CD4-positive, alpha-beta T cell treated with Interferon gamma for 1 hour (primary cell): ENCODE measurements at regions not wholly inside any gene's neighbourhood (a gene's known extent, or its start where the extent isn't known, plus 50 kb on each side); places are given as distances from the start of the nearest gene placed in this dataset.

Source experiments
- DNase-seq: peaks from one replicate; pipeline ENCODE4 v3.0.0-alpha.2; 2020

DNA sequence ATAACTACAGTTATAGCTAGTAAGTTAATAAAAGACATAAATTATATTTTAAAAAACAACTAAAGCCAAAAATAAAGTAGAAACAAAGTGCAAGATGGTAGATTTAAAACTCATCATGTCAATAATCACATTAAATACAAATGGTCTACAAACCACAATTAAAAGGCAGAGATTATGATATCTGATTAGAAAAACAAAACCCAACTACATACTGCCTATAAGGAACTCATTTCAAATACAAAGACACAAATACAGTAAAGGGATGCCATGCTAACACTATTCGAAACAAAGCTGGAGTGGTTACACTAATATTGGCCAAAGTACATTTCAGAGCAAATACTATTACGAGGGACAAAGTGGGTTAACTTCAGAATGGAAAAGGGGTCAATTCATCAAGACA, 426.5 kb downstream of the SHQ1 start:
- DNase-seq, result no peak

DNA sequence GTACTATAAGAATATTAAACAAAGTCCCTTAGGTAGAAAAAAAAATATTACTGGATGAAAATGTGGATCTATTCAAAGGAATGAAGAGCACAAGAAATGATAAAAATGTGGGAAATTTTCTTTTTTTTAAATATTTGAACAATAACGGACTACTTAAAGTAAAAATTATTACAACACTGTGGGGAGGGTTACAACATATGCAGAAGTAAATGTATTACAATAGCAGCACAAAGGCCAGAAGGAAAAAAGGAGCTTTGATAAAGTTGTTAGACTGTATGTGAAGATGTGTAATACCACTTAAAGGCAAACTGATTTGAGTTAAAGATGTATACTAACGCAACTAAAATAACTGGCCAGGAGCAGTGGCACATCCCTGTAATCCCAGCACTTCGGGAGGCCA, 427.1 kb downstream of the SHQ1 start:
- DNase-seq, result no peak

DNA sequence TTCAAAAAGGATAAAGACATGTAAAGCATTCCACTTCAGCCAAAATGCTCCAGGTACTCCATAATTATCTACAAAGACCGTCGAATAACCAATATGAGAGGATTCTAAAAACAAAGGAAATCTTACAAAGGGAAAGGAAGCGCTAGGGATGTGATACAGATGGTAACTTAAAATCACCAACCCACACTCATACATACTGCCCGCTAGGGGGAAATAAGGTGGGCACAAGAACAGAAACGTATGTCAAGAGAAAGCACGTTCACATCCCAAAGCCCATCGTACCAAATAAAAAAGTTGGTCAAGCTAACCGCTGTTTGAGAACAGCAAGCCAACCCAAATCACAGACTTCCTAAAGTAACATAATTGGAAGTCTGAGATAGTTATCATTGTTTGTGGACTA, 429.4 kb downstream of the SHQ1 start:
- DNase-seq, result no peak

DNA sequence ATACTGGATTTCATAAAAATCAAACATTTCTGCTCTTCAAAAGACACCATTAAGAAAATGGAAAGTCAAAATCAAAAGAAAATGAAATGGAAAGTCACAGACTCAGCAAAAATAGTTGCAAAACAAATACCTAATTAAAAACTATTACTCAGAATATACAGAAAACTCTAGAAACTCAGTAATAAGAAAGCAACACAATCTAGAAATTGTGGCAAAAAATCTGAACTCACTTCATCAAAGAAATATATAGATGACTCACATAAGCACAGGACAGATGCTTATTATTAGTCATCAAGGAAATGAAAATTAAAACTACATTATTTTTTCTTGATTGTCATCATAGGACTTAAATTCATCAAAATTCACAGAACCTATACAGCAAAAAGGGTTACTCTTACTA, 430.0 kb downstream of the SHQ1 start:
- DNase-seq, result no peak

DNA sequence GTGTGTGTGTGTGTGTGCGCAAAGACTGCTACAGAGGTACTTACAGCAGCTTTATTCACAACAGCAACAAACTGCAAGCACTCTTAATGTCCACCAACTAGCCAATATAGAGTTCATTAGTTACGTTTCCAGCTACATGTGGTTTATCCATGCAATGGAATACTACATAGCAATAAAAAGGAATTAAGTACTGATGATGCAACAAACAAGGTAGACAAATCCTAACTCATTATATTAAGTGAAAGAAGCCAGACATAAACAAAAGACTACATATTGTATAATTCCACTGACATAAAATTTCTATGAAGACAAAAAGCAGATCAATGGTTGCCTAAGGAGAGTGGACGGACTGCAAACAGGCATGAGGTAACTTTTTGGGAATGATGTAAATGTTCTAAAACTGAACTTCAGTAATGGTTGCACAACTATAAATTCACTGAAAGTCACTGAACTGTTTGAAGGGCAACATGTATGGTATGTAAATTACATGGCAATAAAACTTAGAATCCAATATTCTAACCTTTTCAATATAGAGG, 433.7 kb downstream of the SHQ1 start:
- DNase-seq, result no peak

DNA sequence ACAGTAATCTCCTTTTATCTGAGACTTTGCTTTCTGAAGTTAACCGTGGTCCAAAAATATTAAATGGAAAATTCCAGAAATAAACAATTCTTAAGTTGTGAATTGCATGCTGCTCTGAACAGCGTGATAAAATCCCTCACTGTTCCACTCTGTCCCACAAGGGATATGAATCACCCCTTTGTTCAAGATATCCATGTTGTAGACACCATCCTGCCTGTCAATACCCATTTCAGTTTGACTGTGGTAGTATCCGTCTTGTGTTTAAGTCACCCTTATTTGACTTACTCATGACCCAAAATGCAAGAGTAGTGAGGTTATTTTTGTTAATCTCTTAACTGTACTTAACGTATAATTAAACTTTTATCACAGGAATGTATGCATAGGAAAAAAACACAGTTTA, 435.0 kb downstream of the SHQ1 start:
- DNase-seq, result no peak

DNA sequence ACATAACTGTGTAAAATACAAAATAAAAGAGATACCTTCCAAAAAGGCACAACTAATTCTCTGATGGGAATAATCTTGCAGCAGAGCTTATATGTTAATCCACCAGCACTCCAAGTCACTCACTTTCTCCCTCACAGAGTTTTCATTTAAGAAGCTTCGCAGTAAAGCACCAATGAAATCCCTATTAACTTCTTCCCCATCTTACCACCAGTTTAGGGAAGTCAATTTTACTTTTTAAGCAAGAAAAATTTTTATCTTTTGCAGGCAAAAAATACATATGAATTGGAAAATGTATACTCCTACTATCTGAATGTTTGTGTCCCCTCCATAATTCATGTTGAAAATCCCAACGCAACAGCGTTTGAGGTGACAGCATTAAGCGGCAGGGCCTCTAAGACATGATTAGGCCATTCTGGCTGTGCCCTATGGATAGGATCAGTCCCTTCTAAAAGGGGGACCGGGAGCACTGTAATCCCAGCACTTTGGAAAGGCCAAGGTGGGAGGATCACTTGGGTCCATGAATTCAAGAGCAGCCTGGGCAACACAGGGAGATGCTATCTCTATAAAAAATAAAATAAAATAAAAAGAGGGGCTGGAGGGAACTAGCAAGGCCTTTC, 435.8 kb downstream of the SHQ1 start:
- no peak for DNase-seq

DNA sequence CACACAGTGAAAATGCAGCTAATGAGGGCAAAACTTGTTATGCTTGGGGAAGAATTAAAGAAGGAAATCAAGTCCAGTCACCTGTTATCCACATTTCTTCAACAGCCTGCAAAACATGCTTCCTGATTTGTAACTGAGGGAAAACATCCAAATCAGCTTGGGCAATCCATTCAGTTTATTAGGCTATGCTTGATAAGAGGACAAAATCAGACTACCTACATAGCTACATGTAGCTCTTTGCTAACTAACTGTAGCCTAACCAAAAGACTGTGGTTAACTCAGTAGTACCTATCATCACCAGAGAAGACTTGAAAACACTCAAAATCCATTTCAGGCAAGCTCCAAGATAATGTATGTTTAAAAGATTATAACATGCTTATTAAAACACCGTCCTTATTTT, 436.4 kb downstream of the SHQ1 start:
- DNase-seq, result no peak

DNA sequence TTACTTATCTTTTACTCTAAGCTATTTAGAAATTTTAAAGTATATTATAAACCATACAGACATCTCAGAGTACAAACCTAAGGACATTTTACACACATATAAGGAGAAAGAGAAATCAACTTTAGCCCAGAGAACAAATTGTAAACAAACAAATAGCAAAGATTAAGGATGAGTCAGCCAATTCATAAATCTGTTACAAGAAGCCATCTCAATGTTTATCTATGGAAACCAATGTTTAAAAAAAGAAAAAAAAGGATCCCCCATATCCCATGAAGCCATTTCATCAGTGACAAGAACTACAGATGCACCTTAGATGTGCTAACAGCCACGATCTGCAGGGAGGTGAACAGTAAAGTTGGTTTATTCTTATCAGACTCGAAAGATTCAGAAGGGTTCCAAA, 437.1 kb downstream of the SHQ1 start:
- DNase-seq, result no peak

DNA sequence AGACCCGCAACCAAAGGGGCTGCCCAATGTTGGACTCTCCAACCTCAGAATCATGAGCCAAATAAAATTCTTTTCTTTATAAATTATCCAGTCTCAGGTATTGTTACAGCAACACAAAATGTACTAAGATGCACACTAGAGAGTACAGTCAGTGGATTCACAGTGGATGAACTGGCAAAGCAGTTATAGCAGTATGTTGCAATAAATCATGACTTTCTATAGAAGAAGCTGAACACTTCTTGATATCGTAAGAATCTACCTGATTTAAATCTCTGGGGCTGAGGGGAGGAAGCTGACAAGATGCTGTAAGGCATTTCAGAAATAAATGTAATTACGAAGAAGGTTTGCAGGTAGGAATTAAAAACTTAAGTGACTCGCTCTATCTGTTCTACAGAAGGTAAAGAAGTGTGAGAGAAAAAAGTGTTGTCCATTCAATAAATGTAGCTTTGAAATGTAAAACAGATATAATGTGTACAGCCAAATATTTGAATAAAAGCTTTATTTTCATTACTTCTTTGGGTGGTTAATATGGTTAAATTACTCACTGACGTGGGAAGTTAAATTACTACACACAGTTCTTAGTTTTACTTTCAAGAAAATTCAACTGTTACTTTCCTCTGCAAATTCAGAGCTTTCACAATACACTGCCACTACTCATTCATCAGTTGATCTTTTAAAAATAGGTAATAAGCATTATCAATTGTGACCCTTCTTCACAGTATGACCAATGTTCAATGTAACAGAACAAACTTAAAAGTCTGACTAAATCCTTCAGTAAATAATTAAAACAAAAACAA, 439.1 kb downstream of the SHQ1 start:
- DNase-seq, result no peak

DNA sequence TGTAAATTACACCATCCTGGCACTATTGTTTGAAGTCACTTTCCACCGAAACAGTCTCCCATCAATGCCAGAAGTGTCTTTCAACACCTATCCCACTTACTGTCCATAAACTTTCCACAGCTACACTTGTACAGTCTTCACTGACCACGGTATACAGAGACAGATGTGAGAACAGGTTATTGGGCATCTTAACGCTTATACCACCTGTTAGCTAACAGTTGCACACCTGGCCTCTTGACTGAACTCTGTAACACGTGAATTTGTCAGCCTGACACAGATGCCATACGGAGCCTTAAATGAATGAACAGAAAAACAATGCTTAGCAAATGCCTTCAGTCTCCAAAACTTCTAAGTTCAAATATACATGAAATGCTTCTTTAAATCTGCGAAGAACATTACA, 440.5 kb downstream of the SHQ1 start:
- DNase-seq, result no peak

DNA sequence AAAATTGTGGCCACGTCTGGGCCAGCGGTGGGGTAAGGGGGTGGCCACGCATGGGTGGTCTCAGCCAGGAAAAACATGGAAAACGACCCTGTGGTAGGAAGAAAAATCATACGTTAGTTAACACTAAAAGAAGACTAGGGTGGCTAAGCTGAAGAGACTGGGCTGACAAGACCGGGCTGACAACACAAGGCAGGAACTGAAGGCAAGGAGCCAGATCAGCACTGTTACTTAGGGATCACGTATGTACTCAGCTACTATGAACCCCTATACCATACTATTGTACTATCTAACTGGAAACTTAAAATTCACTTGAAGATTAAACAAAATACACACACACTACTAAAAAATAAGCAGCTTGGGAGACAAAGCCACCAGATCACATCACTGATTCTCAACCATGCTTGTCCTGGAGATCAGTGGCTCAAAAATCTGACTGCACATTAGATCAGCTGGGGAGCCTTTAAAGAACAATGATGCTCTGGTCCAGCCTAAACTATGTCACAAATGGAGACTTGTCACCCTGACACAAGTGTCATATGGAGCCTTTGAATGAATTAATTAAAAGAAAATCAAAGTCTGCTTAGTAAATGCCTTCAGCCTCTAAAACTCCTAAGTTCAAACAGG, 442.2 kb downstream of the SHQ1 start:
- no peak for DNase-seq

DNA sequence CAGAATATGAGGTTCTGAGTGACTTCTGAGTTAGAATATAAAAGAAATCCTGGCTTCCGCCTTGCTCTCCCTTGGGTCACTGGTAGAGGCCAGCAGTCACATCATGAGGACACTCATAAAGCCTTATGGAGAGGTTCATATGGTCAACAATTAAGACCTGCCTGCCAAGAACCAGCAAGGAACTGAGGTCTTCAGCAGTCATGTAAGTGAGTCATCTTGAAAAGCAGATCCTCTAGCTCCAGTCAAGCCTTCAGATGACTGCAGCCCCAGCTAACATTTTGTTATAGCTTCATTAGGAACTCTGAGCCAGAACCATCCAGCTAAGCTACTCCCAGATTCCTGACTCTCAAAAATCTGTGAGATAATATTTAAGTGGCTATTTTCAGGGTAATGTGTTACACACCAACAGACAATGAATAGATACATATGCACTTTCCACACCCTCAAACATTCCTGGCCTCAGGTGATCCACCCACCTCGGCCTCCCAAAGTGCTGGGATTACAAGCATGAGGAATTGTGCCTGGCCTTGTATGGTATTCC, 447.2 kb downstream of the SHQ1 start:
- DNase-seq, result no peak

DNA sequence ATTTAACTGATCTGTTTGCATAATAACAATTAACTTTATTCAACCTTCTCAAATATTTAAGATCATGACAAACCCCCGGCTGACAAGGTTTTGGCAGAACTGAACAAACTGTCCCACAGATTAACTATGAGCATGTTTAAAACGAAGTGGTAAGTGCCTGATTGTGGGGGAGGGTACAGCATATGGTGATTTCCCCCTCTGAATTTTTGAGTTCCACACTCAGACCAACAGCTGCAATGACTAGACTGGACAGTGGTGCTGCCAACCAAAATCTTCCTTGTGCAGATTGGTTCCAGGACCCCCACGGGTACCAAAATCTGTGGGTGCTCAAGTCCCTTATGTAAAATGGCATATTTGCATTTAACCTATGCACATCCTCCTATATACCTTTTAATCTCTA, 449.5 kb downstream of the SHQ1 start:
- DNase-seq, result no peak

DNA sequence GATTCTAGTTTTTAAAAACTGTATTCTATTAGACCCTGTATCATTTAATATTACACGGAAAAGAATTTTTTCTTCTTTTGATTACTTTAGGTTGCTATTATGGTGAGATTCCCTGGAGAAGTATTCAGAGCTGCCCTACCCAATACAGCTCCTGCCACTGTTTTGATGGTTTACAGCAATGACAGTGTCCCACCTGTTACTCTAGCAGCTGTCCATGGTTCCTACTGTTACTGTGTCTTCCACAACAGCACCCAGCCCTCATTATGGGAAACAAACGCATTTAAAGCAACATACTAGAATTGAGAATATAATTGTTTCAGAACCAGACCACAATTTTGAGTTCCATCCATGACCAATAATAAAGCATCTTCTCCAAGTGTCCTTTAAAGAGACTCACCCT, 450.7 kb downstream of the SHQ1 start:
- DNase-seq, result no peak

DNA sequence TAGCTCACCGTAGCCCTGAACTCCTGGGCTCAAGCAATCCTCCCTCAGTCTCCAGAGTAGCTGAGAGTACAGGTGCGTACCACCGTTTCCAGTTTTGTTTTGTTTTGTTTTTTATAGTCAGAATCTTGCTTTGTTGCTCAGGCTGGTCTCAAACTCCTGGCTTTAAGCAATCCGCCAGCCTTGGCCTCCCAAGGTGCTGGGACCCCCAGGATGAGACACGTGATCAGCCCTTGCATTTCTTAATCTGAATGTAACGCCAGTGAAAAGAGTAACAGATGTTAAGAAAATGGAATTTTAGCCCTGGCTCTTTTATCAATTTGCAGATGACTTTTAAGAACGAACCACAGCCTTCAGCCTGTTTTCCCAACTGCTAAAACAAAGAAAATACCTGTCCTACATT, 451.3 kb downstream of the SHQ1 start:
- DNase-seq, result no peak

DNA sequence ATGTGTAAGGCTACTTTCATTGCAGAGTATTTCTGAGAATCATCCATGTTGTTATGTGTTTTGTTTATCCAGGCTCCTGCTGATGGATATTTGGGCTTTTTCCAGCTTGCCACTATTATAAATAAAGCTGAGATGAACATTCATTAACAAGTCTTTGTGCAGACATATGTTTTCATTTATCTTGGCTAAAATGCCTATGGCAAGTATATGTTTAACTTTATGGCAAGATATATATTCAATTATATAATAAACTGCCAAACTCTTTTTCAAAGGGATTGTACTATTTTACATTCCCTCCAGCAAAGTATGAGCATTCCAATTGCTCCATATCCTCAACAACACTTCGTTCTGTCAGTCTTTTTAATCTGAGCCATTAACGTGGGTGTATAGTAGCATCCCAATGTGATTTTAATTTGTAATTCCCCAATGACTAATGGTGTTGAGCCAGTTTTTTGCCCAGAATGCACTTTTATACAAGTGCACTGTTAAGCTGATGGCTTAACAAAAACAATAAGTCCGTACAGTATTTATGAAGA, 452.4 kb downstream of the SHQ1 start:
- no peak for DNase-seq

DNA sequence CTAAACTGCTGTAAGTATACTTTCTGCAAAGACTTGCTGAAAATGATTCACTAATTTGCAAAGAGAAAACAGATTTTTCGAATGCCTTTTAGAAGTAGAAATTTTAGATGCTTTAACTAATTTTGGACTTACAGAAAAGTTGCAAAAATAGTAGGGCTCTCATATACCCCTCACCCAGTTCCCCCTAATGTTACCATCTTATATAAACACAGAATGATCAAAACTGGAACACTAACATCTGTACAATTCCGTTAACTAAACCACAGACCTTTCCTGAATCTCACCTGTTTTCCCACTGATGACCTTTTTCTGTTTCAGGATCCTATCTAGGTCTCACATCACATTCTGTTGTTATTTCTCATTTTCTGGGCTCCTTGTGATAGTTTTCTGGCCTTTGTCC, 454.8 kb downstream of the SHQ1 start:
- no peak for DNase-seq

DNA sequence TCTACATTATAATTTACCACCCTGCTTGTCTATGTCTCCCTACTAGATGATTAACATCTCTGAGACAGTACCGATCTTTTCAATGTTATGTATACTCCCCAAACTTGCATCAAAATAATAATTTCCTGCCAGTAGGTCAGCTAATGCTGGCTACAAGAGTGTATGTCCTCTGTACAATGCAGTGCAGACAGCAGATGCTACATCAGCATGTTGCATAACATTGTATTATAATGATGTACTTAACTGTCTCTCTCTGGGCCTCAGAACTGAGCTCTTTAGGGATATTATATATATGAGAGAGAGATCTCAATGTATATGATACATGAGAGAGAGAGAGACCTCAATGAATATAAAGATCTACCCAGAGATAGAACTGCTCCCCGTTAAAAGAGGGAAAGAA, 456.6 kb downstream of the SHQ1 start:
- no peak for DNase-seq

DNA sequence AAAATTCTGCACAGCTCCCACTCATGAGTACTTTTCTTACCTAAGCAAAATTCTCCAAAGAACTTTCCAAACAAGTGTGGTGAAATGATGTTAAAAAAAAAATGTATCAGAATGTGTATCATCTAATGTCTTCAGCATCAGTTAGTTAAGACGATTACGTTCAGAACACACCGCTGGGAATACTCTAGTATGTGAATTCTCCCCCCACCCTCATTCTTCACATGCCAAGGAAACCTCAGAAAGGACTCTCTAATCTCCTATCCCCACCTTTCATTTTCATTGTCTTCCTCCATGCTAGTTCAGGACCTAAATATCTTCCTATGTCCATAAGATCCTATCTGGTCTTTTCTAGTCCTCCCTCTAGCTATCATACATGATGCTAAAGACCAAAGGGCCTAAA, 457.4 kb downstream of the SHQ1 start:
- DNase-seq, result no peak

DNA sequence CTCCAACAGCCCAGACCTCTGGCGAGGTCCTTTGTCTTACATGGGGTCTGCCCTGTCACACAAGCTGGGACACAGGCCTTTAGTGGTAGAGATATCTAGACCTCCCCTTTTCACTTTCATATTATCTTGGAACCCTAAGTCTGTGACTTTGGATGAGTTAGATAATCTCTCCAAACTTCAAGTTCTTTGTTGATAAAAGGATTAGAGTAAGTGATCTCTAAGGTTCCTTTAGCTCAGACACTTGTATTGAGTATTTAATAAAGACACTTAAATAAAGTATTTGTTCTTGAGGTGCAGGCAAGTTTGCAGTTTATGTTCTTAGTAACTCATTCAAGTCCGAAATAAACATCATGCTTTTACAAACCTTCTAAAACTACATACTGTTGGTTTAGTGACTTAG, 459.6 kb downstream of the SHQ1 start:
- no peak for DNase-seq

DNA sequence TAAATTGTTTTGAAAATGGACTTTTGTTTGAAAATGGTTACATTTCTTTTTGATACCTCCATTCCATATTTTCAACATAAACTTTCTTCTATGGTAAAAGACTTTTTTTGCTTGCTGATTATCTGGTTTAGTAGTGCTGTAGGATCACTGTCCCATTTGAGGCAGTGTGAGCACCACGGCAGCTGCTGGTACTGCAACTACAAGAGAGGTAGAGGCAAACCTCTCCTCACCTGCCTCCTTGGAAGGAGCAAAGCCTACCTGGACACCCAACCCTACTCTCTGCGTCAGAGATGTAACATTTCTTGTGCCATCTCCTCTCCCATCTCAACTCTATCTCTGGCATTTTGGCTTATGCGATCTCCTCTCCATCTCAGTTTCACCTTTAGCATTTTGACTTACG, 460.1 kb downstream of the SHQ1 start:
- no peak for DNase-seq

DNA sequence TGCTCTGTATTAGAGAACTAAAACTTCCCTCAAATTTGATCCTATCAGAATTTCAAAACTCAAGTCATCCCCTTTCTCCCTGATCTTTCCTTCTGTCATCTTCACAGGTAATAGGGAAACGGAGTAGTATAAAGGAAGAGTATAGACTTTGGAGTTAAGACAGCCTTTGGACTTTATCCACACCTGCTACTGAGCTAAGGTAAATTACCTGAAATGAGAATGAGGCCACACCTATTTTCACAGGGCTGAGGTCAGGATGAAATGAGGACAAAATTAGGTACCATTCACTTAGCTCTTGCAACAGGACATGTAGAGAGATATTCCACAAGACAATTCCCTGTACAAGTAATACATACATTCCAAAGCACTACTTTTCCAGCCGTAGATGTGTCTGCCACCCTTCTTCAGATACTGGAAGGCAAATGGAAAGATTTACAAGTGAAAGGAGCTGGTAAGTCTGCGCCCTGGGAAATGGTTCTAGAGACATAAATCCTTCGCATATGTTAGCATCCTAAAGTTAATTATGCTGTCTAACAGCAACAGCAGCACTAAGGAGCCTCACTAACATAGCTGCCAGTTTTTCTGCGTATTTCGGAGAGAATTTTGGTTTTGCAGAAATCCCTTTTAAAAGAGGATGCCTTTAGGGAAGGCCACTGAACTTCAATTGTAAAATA, 461.8 kb downstream of the SHQ1 start:
- DNase-seq, result no peak
